ENCODE measurements at regions not wholly inside any gene's neighbourhood (a gene's known extent, or its start where the extent isn't known, plus 50 kb on each side); places are given as distances from the start of the nearest gene placed in this dataset.

DNA sequence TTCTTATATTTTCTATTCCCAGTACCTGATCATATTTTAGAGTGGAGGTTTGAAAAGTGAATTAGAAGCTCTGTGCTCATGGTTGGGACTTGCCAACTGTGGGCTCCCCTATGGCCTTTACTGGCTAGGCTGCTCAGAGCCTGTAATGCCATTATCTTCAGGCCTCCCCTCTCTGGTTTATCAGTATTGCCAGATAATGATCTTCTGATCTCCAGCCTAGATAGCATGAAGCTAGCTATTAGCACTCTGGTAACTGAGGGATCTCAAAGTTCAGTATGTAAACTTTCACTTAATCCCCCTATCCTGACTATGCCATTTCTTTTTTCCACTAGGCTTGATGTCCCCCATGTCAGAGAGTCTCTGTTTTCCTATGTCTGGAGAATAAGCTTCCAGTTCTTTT is 393.7 kb upstream of the CITED2 start:
- no peak for DNase-seq
- Mint-ChIP-seq H3K36me3 (ENCODE audit: unreplicated experiment) (no peaks in the 10 kb centered on the region), H3K9me3 (ENCODE audit: unreplicated experiment) (no peaks in the 10 kb centered on the region), H3K27me3 (ENCODE audit: unreplicated experiment) (no peaks in the 10 kb centered on the region), H3K4me1 (ENCODE audit: low read depth, unreplicated experiment) (no peaks in the 10 kb centered on the region), H3K4me3 (ENCODE audit: unreplicated experiment) (no peak overlapping the region), H3K27ac (ENCODE audit: unreplicated experiment) (no peak overlapping the region)
- TF ChIP-seq, protein P1, sequence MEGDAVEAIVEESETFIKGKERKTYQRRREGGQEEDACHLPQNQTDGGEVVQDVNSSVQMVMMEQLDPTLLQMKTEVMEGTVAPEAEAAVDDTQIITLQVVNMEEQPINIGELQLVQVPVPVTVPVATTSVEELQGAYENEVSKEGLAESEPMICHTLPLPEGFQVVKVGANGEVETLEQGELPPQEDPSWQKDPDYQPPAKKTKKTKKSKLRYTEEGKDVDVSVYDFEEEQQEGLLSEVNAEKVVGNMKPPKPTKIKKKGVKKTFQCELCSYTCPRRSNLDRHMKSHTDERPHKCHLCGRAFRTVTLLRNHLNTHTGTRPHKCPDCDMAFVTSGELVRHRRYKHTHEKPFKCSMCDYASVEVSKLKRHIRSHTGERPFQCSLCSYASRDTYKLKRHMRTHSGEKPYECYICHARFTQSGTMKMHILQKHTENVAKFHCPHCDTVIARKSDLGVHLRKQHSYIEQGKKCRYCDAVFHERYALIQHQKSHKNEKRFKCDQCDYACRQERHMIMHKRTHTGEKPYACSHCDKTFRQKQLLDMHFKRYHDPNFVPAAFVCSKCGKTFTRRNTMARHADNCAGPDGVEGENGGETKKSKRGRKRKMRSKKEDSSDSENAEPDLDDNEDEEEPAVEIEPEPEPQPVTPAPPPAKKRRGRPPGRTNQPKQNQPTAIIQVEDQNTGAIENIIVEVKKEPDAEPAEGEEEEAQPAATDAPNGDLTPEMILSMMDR (IDR thresholded peaks at IDR 0.05; ENCODE audit: partially characterized antibody, unreplicated experiment) = no peak

DNA sequence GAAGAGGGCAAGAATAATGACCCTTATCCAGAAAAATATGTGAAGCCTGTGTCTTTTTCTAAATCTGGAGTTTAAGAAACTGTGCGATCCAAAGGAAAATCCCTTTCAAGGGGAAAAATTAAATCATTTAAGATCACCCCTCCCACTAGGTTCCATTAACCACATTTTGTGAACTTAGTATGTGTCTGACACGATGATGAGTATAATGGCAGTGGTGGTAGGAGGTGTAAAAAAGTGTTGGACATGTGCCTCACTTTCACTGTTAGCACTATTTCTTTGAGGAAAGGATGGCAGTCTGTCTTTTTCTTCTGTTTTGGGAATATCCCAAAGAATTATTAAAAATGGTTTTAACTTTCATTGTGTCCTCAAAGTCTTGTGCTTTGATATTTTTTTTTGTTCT is 392.3 kb upstream of the CITED2 start:
- no peaks in the 10 kb centered on the region for H3K9me3 Mint-ChIP-seq (ENCODE audit: unreplicated experiment)
- no peaks in the 10 kb centered on the region for H3K27me3 Mint-ChIP-seq (ENCODE audit: unreplicated experiment)
- no peaks in the 10 kb centered on the region for H3K36me3 Mint-ChIP-seq (ENCODE audit: unreplicated experiment)
- no peak for DNase-seq
- H3K27ac Mint-ChIP-seq (ENCODE audit: unreplicated experiment) = no peak overlapping the region
- no peaks in the 10 kb centered on the region for H3K4me1 Mint-ChIP-seq (ENCODE audit: low read depth, unreplicated experiment)
- H3K4me3 Mint-ChIP-seq (ENCODE audit: unreplicated experiment) = no peak overlapping the region
- TF ChIP-seq, protein P1 (IDR thresholded peaks at IDR 0.05; ENCODE audit: partially characterized antibody, unreplicated experiment) = no peak

- no peaks in the 10 kb centered on the region for H3K4me1 Mint-ChIP-seq (ENCODE audit: low read depth, unreplicated experiment)
- H3K27me3 Mint-ChIP-seq (ENCODE audit: unreplicated experiment) = no peaks in the 10 kb centered on the region
These were observed 391.4 kb upstream of the CITED2 start for GRCh38 chr6:139765825-139766285.

GRCh38 chr6:139764498-139764986 is 390.1 kb upstream of the CITED2 start:
- TF ChIP-seq, protein P1 (IDR thresholded peaks at IDR 0.05; ENCODE audit: partially characterized antibody, unreplicated experiment) = no peak
- no peaks in the 10 kb centered on the region for H3K36me3 Mint-ChIP-seq (ENCODE audit: unreplicated experiment)
- no peaks in the 10 kb centered on the region for H3K4me1 Mint-ChIP-seq (ENCODE audit: low read depth, unreplicated experiment)
- no peak for DNase-seq
- H3K27ac Mint-ChIP-seq (ENCODE audit: unreplicated experiment) = no peak overlapping the region
- H3K4me3 Mint-ChIP-seq (ENCODE audit: unreplicated experiment) = no peak overlapping the region
- H3K27me3 Mint-ChIP-seq (ENCODE audit: unreplicated experiment) = peaks cover 3% of the 10 kb centered on the region
- H3K9me3 Mint-ChIP-seq (ENCODE audit: unreplicated experiment) = no peaks in the 10 kb centered on the region

More at GRCh38 chr6:139765825-139766285, 391.4 kb upstream of the CITED2 start:
- no peak for DNase-seq
- TF ChIP-seq, protein P1 (IDR thresholded peaks at IDR 0.05; ENCODE audit: partially characterized antibody, unreplicated experiment) = no peak
- Mint-ChIP-seq H3K4me3 (ENCODE audit: unreplicated experiment) (no peak overlapping the region), H3K36me3 (ENCODE audit: unreplicated experiment) (no peaks in the 10 kb centered on the region), H3K27ac (ENCODE audit: unreplicated experiment) (no peak overlapping the region), H3K9me3 (ENCODE audit: unreplicated experiment) (no peaks in the 10 kb centered on the region)

- Mint-ChIP-seq H3K27ac (ENCODE audit: unreplicated experiment) (no peak overlapping the region), H3K4me1 (ENCODE audit: low read depth, unreplicated experiment) (no peaks in the 10 kb centered on the region), H3K27me3 (ENCODE audit: unreplicated experiment) (peaks cover 3% of the 10 kb centered on the region)
These were observed 389.2 kb upstream of the CITED2 start for GRCh38 chr6:139763468-139764210.

More at GRCh38 chr6:139763468-139764210, 389.2 kb upstream of the CITED2 start:
- no peak overlapping the region for H3K4me3 Mint-ChIP-seq (ENCODE audit: unreplicated experiment)
- no peaks in the 10 kb centered on the region for H3K9me3 Mint-ChIP-seq (ENCODE audit: unreplicated experiment)
- DNase-seq = no peak
- H3K36me3 Mint-ChIP-seq (ENCODE audit: unreplicated experiment) = no peaks in the 10 kb centered on the region
- TF ChIP-seq, protein P1 (IDR thresholded peaks at IDR 0.05; ENCODE audit: partially characterized antibody, unreplicated experiment) = no peak

All from glutamatergic neuron (in vitro differentiated cells).